ENCODE measurements at regions not wholly inside any gene's neighbourhood (a gene's known extent, or its start where the extent isn't known, plus 50 kb on each side); places are given as distances from the start of the nearest gene placed in this dataset.

GRCh38 chr18:67281746-67282145, 234.8 kb downstream of the DSEL start (continued):
- TF ChIP-seq REST (IDR thresholded peaks at IDR 0.05) (no peak), NR2F2 (IDR thresholded peaks at IDR 0.05) (no peak), MAX (IDR thresholded peaks at IDR 0.05) (no peak)

GRCh38 chr18:67280486-67281242, 235.9 kb downstream of the DSEL start:
- H3K36me3 ChIP-seq (ENCODE audit: control insufficient read depth in 4 of 4, insufficient read depth in 3 of 4, low read depth in 1 of 4, low read length in 3 of 4): no peaks in the 10 kb centered on the region
- H3K4me1 ChIP-seq (ENCODE audit: control insufficient read depth in 4 of 4, insufficient read depth in 4 of 4, low read length in 3 of 4): no peaks in the 10 kb centered on the region
- no peak for DNase-seq (ENCODE audit: low spot score)
- H3K4me3 ChIP-seq (ENCODE audit: low read depth in 1 of 3, low read length in 3 of 3): no peak overlapping the region
- no peak overlapping the region for H3K9ac ChIP-seq (ENCODE audit: low read depth in 1 of 2, low read length in 2 of 2)
- 77% methylated on average over 5 of the region's 5 CpGs for WGBS
- H3K27me3 ChIP-seq (ENCODE audit: control insufficient read depth in 4 of 4, insufficient read depth in 4 of 4, low read length in 3 of 4): peaks cover 0 to 3% (median 0%) of the 10 kb centered on the region in 4 donors
- no peak overlapping the region for H3K27ac ChIP-seq (ENCODE audit: low read depth in 1 of 2, low read length in 2 of 2)
- no peak for TF ChIP-seq ZBTB33 (IDR thresholded peaks at IDR 0.05)
- no peak for TF ChIP-seq EGR1 (IDR thresholded peaks at IDR 0.05; ENCODE audit: low read depth in 2 of 2)
- TF ChIP-seq ATF3 (IDR thresholded peaks at IDR 0.05): no peak
- TF ChIP-seq FOXA2 (IDR thresholded peaks at IDR 0.05): no peak
- TF ChIP-seq RAD21 (IDR thresholded peaks at IDR 0.05): no peak
- no peak for TF ChIP-seq FOXA1 (IDR thresholded peaks at IDR 0.05)
- no peak for TF ChIP-seq REST (IDR thresholded peaks at IDR 0.05)
- no peak for TF ChIP-seq HNF4A (conservative IDR thresholded peaks at IDR 0.05)
- TF ChIP-seq YY1 (IDR thresholded peaks at IDR 0.05): no peak
- no peak for TF ChIP-seq SP1 (IDR thresholded peaks at IDR 0.05)
- no peak for TF ChIP-seq CTCF (IDR thresholded peaks at IDR 0.05; ENCODE audit: low read depth, low read length, missing input control)
- TF ChIP-seq HNF4G (IDR thresholded peaks at IDR 0.05): no peak
- TF ChIP-seq RXRA (IDR thresholded peaks at IDR 0.05): no peak
- no peak for TF ChIP-seq NR2F2 (IDR thresholded peaks at IDR 0.05)
- no peak for TF ChIP-seq TAF1 (conservative IDR thresholded peaks at IDR 0.05)
- H3K9me3 ChIP-seq (ENCODE audit: control insufficient read depth in 4 of 4, low read length in 3 of 4): no peaks in the 10 kb centered on the region

Measured in liver (tissue), 8 donors.